Heart right ventricle (tissue), 16 donors: ENCODE measurements at regions not wholly inside any gene's neighbourhood (a gene's known extent, or its start where the extent isn't known, plus 50 kb on each side); places are given as distances from the start of the nearest gene placed in this dataset.
"Not testable (repeated sequence)": the region's sequence is repeated elsewhere in the genome, so short reads cannot be mapped to it uniquely, and the experiment has no call there.

Experiments used
- ATAC-seq, 8 donors: fragments of 200-7000 bp; cut with Tn5 transposase; one replicate each; pipeline ENCODE4 v1.9.1; 2020; ENCODE audit warnings: mild to moderate bottlenecking in 8 of 8, moderate library complexity in 8 of 8, moderate number of reproducible peaks in 1 of 8
- DNase-seq, 2 donors: peaks; one replicate each; pipeline ENCODE4 v3.0.0-alpha.2; 2020
- H3K27ac ChIP-seq, 10 donors: fragments of 200-600 bp; sonication (generic) in 2 of 10; one replicate each; pipeline versions ENCODE4 v1.5.0 to v1.8.0; 2020 to 2022; ENCODE audit warnings: mild to moderate bottlenecking in 3 of 10
- H3K27me3 ChIP-seq, 7 donors: fragments of 200-600 bp; one replicate each; pipeline ENCODE4 v1.8.0; 2021 to 2022; ENCODE audit warnings: mild to moderate bottlenecking in 2 of 7
- H3K36me3 ChIP-seq, 9 donors: fragments of 200-600 bp; sonication (generic) in 1 of 9; one replicate each; pipeline versions ENCODE4 v1.5.0 to v1.8.0; 2020 to 2022; ENCODE audit warnings: mild to moderate bottlenecking in 2 of 9
- H3K4me1 ChIP-seq, 9 donors: fragments of 200-600 bp; sonication (generic) in 1 of 9; one replicate each; pipeline versions ENCODE4 v1.5.0 to v1.8.0; 2020 to 2022; ENCODE audit warnings: mild to moderate bottlenecking in 4 of 9
- H3K4me3 ChIP-seq, 10 donors: fragments of 200-600 bp; sonication (generic) in 2 of 10; one replicate each; pipeline versions ENCODE4 v1.5.0 to v1.8.0; 2020 to 2022; ENCODE audit warnings: mild to moderate bottlenecking in 7 of 10, moderate library complexity in 2 of 10
- H3K9me3 ChIP-seq, 11 donors: fragments of 200-600 bp in 10 of 11; sonication (generic) in 2 of 11; one replicate each; pipeline versions ENCODE4 v1.5.0 to v1.8.0; 2013 to 2022; ENCODE audit warnings: mild to moderate bottlenecking in 2 of 11, control low read depth in 1 of 11, moderate library complexity in 1 of 11
- CTCF ChIP-seq, 9 donors: fragments of 200-600 bp; sonication (generic) in 2 of 9; IDR thresholded peaks; one replicate each; pipeline versions ENCODE4 v1.5.0 to v1.8.0; 2021 to 2022; ENCODE audit warnings: antibody characterized with exemption in 9 of 9, mild to moderate bottlenecking in 5 of 9, moderate library complexity in 1 of 9
- WGBS, 2 donors: extraction: QIAGEN DNeasy Blood & Tissue Kit; methylation state at CpG; one replicate each; pipeline ENCODE4 v1.1.7; 2013; ENCODE audit warnings: inconsistent platforms in 1 of 2; 5-methylcytosine and 5-hydroxymethylcytosine counted together
- intact Hi-C, 10 donors: fragments of 100-400 bp; cut with DNase I; formaldehyde crosslinking; loops; one replicate each; pipeline versions ENCODE4 v1.11.1 to v1.14.2; 2022
- donor health status: Arrhythmogenic right ventricular cardiomyopathy.
- donor health status: ischemic (EF 13 %, LVEDD 7.1; RV severe dilation, severe dysfunction).
- donor health status: healthy with polysubstance abuse.
- donor health status: DM: no; HTN: yes; CAD: no.
- donor health status: DM: no; HTN: no; CAD: no.
- donor health status: ischemic (EF 25% LVEDD 6.9; RV normal size, moderate dysfunction).
- donor health status: ischemic (EF 25% LVEDD 5.7; RV mildly dilated, moderate dysfunction).
- donor health status: healthy.
- donor health status: DM: yes; HTN: yes; CAD: no.
- donor health status: Ischemic cardiomyopathy.
- donor health status: ischemic (EF 35%, LVEDD 5.7; RV mildly dilated, moderate dysfunction).
- donor health status: nonischemic (EF 11% LVEDD 7.7; RV severe dilation, severe dysfunction).
- donor health status: DM: yes; HTN: yes; CAD: no.
- donor health status: PGD.
- donor health status: ischemic (EF 29% LVEDD 5.4; RV normal size, mild dysfunction).
- donor health status: nonischemic (EF 23%, LVEDD 6.1; RV moderate dilation, normal function).

- DNase-seq (no peak), ATAC-seq (no peak)
- Histone ChIP-seq H3K36me3 (no peaks in the 10 kb centered on the region), H3K9me3 (peaks cover 0 to 22% (median 0%) of the 10 kb centered on the region in 11 donors), H3K27ac (no peak overlapping the region), H3K27me3 (no peaks in the 10 kb centered on the region), H3K4me3 (no peak overlapping the region), H3K4me1 (no peaks in the 10 kb centered on the region)
- WGBS, 2 donors = 77 to 81% methylated on average over 3 of the region's 3 CpGs
- TF ChIP-seq CTCF (IDR thresholded peaks at IDR 0.05) = no peak
- intact Hi-C loops = no loop called here
Measured at GRCh38 chr13:93038187-93038586, 188.4 kb upstream of the GPC6 start.

- H3K4me3 ChIP-seq = no peak overlapping the region
- H3K36me3 ChIP-seq = no peaks in the 10 kb centered on the region
- 76 to 79% methylated on average over 4 of the region's 4 CpGs for WGBS, 2 donors
- TF ChIP-seq CTCF (IDR thresholded peaks at IDR 0.05) = no peak
- peaks cover 0 to 22% (median 0%) of the 10 kb centered on the region in 11 donors for H3K9me3 ChIP-seq
- H3K27me3 ChIP-seq = no peaks in the 10 kb centered on the region
- H3K27ac ChIP-seq = no peak overlapping the region
- H3K4me1 ChIP-seq = no peaks in the 10 kb centered on the region
- intact Hi-C loops = no loop called here
- ATAC-seq (no peak), DNase-seq (no peak)
Measured at GRCh38 chr13:93039131-93039530, 187.5 kb upstream of the GPC6 start.

GRCh38 chr13:93041566-93041965, 185.0 kb upstream of the GPC6 start:
- WGBS, 2 donors = 90 to 94% methylated on average over 4 of the region's 4 CpGs
- DNase-seq, ATAC-seq, H3K36me3 ChIP-seq, intact Hi-C loops, H3K4me3 ChIP-seq, H3K27me3 ChIP-seq, H3K4me1 ChIP-seq, H3K27ac ChIP-seq: not testable (repeated sequence)
- H3K9me3 ChIP-seq = peaks cover 0 to 28% (median 0%) of the 10 kb centered on the region in 11 donors

GRCh38 chr13:93045836-93046235, 180.8 kb upstream of the GPC6 start:
- ATAC-seq (no peak), DNase-seq (no peak)
- 79 to 82% methylated on average over 1 of the region's 1 CpG for WGBS, 2 donors
- H3K27me3 ChIP-seq = no peaks in the 10 kb centered on the region
- H3K4me1 ChIP-seq = no peaks in the 10 kb centered on the region
- H3K27ac ChIP-seq = no peak overlapping the region
- no peak for TF ChIP-seq CTCF (IDR thresholded peaks at IDR 0.05)
- H3K4me3 ChIP-seq = no peak overlapping the region
- intact Hi-C loops = no loop called here
- no peaks in the 10 kb centered on the region for H3K36me3 ChIP-seq
- H3K9me3 ChIP-seq = peaks cover 0 to 25% (median 0%) of the 10 kb centered on the region in 11 donors

- no peak overlapping the region for H3K27ac ChIP-seq
- no peaks in the 10 kb centered on the region for H3K4me1 ChIP-seq
- DNase-seq (no peak), ATAC-seq (no peak)
- no peaks in the 10 kb centered on the region for H3K36me3 ChIP-seq
- no peak for TF ChIP-seq CTCF (IDR thresholded peaks at IDR 0.05)
- 71 to 74% methylated on average over 2 of the region's 2 CpGs for WGBS, 2 donors
- peaks cover 0 to 9% (median 0%) of the 10 kb centered on the region in 11 donors for H3K9me3 ChIP-seq
- H3K27me3 ChIP-seq = no peaks in the 10 kb centered on the region
- intact Hi-C loops = no loop called here
- H3K4me3 ChIP-seq = no peak overlapping the region
Measured at GRCh38 chr13:93055233-93055632, 171.4 kb upstream of the GPC6 start.
